D721Med (cell line): ENCODE measurements at regions not wholly inside any gene's neighbourhood (a gene's known extent, or its start where the extent isn't known, plus 50 kb on each side); places are given as distances from the start of the nearest gene placed in this dataset.

ENCODE experiments used
- DNase-seq: peaks from one replicate; pipeline ENCODE4 v3.0.0; 2011; ENCODE audit warnings: low spot score; ENCODE audit not compliant: insufficient read length
- FAIRE-seq: peaks from 2 replicates; lab custom pipeline; 2011; peaks lifted over from hg19 to GRCh38; lab: Jason Lieb, UNC
- TF ChIP-seq, protein P1 (sequence below): IDR thresholded peaks from 2 replicates; pipeline ENCODE4 v1.5.1; 2012; ENCODE audit warnings: mild to moderate bottlenecking, control low read depth; ENCODE audit not compliant: insufficient read depth; ENCODE audit errors: missing control alignments

DNA sequence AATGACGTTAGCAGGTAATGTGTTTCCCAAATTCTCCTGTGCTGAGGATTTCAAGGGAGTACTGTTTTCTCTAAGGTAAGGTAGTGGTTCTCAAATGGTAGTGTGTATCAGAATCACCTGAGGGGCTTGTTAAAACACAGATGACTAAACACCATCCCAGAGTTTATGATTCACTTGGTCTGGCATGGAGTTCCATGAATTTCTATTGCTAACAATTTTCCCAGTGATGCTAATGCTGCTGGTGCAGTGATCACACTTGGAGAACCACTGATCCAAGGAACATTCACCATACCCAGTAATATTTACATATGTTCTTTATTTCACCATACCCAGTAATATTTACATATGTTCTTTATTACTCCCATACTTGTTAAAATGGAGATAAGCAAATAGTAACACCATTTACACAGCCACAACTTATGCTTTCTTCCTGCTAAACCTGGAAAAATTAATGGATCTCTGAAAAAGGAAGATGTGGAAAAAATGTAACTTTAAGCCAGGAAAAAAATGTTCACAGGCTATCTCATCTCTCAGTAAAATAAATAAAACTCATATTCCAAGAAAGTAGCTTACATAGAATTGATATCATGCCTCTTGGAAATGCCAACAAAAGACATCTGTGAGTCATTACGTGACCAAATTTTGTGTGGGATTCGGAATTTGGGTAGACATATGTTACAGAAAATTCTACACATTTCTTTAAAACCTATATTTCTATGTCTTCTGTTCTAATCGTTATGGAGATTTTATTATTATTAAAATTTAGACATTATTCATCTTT, 129.5 kb downstream of the MMUT start:
- FAIRE-seq, result no peak

DNA sequence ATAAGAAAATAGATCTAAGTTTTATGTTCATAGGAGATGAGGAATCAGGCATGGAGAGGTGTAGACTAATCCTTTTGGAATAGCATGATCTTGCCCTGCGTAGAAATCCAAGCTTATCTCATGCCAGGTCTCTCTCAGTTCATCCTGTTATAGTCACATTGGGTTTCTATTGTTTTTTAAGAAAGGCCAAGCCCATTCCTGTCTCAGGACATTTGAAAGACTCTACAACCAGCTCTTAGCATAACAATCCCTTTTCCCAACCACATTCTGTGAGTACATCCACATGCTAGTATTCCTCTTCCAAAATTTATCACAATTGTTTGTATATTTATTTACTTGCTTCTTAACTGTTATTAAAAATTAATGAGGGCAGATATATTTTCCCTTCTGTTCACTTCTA, 130.3 kb downstream of the MMUT start:
- DNase-seq, result no peak
- FAIRE-seq, result no peak
- TF ChIP-seq, protein P1, sequence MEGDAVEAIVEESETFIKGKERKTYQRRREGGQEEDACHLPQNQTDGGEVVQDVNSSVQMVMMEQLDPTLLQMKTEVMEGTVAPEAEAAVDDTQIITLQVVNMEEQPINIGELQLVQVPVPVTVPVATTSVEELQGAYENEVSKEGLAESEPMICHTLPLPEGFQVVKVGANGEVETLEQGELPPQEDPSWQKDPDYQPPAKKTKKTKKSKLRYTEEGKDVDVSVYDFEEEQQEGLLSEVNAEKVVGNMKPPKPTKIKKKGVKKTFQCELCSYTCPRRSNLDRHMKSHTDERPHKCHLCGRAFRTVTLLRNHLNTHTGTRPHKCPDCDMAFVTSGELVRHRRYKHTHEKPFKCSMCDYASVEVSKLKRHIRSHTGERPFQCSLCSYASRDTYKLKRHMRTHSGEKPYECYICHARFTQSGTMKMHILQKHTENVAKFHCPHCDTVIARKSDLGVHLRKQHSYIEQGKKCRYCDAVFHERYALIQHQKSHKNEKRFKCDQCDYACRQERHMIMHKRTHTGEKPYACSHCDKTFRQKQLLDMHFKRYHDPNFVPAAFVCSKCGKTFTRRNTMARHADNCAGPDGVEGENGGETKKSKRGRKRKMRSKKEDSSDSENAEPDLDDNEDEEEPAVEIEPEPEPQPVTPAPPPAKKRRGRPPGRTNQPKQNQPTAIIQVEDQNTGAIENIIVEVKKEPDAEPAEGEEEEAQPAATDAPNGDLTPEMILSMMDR, result no peak

More for the DNA sequence above, 129.5 kb downstream of the MMUT start:
- TF ChIP-seq, protein P1, result no peak
- DNase-seq, result no peak

DNA sequence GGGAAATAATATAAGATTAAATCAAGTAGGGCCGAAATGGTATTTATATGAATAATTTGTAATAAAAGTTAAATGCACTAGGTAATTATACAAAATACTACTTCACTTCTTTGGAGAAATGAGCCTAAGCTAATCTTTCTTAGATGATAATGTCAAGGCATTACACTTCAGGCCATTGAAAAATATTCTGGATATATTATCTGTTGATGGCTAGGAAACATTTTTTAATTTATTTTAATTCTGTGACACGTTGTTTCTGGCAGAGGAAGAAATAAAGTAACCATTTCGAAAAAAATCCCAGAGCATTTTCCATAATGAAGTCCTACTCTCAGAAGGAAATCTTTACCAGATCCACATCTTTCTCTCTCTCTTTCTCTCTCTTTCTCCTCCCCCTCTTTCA, 133.9 kb downstream of the MMUT start:
- DNase-seq, result no peak
- no peak for FAIRE-seq
- TF ChIP-seq, protein P1, result no peak

DNA sequence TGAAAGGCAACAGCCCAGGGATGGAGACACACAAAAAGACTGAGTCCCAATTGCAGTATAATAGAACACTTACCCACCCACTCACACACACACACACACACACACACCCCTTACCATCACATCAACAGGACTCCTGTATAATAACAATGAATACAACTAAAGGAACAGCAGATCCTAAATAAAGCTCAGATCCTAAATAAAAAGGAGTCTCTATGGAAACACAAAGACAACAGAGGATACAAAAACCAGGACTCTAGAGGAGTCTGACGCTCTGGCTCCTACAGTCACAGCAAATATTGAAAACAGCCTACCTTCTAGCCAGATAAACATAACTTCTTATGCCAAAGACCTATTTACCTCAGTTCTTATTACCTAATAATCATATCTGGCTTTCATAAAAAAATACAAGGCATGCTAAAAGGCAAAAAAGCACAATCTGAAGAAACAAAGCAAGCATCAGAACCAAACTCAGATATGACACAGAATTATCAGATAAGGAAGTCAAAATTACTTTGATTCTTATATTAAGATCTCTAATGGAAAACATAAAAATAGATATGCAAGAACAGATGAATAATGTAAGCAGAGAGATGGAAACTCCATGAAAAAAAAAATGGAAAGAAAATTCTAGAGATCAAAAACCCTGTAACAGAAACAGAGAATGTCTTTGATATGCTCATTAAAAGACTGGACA, 134.9 kb downstream of the MMUT start:
- no peak for FAIRE-seq
- DNase-seq, result no peak
- TF ChIP-seq, protein P1, result no peak

DNA sequence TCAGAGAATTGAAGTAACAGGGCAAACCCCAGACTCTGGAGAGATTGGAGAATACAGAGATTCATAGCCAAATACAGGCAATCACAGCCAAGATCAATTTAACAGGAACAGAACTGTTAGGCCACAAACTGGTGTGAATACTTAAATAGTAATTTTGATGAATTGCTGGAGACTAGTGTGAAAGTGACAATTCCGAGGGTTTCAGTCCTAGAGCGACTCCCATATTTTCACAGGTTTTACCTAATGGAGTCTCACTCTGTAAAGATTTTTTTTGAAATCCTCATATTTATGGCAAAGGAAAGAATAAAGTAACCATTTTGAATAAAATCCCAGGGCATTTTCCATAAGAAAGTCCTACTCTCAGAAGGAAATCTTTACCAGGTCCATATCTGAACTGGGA, 135.5 kb downstream of the MMUT start:
- DNase-seq (no peak), FAIRE-seq (no peak)
- TF ChIP-seq, protein P1, result no peak

DNA sequence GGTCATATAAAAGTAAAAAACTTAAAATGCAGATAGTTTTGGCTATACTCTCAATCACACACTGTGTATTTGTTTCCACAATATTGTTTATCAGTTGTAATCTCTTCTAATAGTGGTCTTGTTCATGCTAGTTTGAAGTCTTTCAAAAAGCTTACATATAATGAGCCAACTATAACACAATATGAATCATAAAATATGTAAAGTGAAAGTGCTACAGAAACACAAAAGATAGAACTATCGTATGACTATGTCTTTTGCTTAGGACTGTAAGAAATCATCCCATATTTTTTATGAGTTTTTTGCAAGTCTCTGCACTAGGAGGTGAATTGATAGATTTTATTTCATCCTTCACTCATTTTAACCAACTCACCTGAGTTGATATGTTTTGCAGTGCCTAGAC, 136.0 kb downstream of the MMUT start:
- TF ChIP-seq, protein P1, result no peak
- no peak for FAIRE-seq
- no peak for DNase-seq

DNA sequence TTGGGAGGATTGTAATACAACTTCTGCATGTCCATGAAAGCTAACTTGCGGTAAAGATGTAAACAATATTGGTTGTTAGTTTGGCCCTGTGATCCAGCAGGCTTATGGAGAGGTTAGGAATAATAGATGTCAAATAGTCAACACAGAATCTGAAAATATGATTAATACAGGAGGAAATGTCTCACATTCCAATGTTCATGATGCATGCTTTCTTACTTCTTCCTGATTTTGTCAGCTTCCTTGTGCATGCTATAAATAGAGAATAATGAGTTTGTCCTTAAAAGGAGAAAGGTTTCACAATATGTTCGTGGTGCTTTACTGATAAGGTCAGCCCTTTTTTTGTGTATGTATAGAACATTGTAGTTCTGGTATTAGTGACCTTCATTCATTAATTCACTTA, 136.7 kb downstream of the MMUT start:
- TF ChIP-seq, protein P1, result no peak
- DNase-seq, result no peak
- no peak for FAIRE-seq
